Skin of body (tissue), 1 donor: ENCODE measurements at regions not wholly inside any gene's neighbourhood (a gene's known extent, or its start where the extent isn't known, plus 50 kb on each side); places are given as distances from the start of the nearest gene placed in this dataset.
A peak's percentile ranks its signal among the peaks of the same experiment; 100 is the strongest.
"Not testable (repeated sequence)": the region's sequence is repeated elsewhere in the genome, so short reads cannot be mapped to it uniquely, and the experiment has no call there.

ENCODE experiments used
- DNase-seq: peaks from one replicate; lab custom pipeline; 2025; lab: John Stamatoyannopoulos, UW

DNA sequence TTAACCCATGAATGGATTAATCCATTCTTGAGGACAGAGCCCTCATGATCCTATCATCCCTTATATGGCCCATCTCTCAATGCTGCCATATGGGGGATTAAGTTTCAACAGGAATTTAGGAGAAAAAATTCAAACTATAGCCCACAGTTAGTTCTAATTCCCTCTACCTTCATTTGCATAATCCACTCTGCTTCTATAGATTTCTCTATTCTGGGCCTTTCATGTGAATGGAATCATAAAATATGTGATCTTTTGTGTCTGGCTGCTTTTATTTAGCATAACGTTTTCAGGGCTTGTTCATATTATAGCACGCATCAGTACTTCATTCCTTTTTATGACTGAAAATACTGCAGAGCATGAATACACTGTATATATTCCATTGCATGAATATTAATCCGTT lies 55.4 kb downstream of the CTSL start:
- DNase-seq = no peak

DNA sequence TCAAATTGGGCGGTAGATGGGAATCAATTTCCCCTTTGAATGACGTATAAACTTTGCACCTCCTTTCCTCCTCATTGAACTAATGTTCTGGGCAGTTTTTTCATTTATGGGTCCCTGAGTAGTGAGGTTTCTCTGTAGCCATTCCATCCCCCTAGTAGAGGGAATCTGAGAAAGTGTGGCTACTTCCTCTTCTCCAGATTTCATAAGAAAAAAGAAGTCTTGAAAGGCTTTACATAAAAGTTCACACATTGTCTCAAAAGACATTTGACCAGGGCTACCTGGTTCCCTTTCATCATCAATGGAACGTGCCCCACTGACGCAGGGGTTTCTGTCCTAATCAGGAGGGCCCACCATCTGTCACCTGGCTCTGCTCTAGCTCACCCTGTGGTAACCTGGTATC lies 57.3 kb downstream of the CTSL start:
- no peak for DNase-seq

GRCh38 chr9:87785315-87785970 lies 59.5 kb downstream of the CTSL start:
- not testable (repeated sequence) for DNase-seq

GRCh38 chr9:87786423-87786822 lies 60.5 kb downstream of the CTSL start:
- no peak for DNase-seq

DNA sequence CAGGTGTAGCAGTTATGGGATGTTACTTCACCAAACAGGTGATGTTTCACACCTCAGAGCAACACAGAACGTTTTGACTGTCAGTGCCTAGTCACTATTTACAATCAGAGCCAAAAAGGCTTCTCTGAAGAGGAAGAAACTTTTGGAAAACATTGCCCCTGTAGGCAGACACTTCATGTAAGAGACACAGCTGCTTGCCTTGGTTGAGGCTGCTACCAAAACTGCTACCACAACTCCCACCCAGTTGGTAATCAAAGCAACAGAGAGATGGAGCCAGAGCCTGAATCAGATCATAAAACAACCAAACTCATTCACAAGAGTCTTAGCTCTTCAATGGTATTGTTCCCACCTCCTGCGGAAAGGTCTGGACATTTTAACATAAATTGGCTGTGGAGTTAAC lies 61.0 kb downstream of the CTSL start:
- no peak for DNase-seq

DNA sequence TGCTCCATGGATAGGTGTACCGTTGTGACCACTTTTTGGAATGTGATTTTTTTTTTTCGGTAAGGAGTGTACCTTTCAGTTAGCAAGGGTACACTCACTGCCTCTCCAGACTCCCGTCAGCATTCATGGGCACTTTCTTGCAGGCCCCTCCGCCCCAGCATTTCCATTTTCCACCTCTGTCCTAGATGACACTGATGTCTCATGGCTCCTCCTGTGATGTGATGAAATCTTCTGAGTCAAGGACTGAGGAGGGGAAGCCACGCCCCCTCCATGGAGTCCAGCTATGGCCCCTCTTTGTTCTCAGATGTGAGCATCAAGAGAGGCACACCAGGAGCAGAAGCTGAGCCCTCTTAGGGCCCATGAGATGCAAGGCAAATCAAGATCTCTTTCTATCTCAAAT lies 61.8 kb downstream of the CTSL start:
- DNase-seq = no peak

DNA sequence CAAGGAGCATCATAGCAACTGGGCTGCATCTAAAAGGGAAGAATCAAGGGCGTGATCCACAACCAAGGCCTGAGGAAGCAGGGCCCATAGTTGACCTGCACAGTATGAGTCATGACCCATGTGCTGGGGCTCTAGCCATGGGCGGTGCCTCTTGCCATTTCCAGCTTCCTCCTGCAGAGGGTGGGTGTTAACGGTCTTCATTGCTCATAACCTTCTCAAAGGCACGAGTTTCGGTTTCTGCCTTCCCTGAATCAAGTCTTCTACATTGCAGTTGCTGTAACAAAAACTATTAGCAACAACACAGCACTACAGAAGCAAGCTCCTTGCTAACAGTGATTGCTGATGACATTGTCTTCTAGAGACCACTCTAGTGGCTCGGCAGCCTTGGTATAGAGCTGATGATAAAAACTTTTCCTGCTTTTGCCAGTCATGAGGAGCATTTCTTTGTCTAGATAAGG lies 66.9 kb downstream of the CTSL start:
- DNase-seq = no peak

- no peak for DNase-seq
Observed at GRCh38 chr9:87793292-87793691, 67.4 kb downstream of the CTSL start.

DNA sequence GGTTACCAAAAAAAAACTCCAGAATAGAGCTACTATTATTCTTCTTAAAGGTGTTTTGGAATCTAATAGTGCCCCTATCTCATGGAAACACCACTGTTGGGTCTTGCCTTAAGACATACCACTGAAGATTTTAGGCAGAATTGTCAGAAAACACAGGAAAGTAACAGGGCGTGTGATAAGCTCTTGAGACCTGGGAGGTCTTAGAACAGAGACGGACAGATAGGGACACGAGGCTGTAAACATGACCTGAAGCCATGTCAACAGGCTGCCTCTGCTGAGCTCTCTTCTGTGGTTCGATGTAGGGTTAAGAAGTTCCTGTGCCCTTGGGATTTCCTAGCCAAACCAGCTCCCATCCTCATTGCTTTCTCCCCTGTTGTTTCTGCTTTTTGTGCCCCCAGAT lies 69.3 kb downstream of the CTSL start:
- no peak for DNase-seq

DNA sequence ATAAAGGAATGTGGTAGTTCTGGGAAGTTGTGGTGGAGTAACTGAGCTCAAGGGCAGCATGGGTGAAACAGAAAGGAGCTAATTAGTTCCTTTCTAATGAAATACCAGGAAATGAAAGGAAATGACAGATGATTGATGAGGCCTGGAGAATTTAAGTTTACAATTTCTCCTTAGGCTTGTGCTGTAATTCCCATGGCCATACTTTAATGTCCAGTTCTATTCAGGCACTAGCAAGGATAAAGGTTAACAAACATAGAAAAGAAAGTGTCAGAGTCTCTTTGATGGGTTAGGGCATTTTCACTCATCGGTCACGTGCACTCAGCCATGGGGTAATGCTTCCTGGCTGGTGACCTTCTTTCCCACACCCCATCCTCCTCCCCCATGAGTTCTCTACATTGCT lies 70.3 kb downstream of the CTSL start:
- no peak for DNase-seq

- DNase-seq = no peak
Observed at GRCh38 chr9:87798261-87798833, 72.4 kb downstream of the CTSL start.

DNA sequence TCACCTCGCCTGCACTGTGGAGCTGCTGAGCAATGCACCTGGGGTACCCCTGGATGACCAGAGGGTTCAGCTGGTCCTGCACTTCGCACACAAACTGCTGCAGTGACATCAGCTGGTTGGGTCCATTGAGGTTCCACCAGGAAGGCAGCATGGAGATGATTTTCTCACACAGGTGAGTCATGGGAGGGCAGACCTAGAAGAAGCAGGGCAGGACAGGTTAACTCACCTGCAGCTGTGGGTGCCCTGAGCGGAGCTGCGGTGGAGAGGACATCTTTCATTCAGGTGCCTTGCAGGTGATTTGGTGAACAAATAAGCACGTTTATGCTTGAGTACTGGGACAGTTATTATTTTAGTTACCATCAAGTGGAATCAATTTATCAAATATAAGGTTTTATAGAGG lies 73.6 kb downstream of the CTSL start:
- no peak for DNase-seq

DNA sequence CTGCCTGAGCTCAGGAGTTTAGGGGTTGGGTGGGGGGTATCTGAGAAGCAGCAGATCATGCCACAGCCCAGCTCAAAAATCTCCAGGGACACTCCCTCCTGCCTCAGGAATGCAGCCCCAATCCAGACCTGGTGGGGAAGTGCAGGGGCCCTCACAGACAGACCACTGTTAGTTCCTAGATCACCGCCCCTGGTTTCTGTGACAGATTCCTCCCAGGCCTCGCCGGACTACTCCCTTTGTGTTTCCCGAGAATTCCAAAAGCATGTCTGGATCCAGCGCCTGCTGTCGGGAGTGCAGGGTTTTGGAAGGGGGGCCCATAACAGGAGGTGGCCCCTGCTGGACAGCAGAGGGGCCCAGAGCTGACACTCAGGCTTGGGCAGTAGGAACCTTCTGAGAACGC lies 74.5 kb downstream of the CTSL start:
- no peak for DNase-seq

DNA sequence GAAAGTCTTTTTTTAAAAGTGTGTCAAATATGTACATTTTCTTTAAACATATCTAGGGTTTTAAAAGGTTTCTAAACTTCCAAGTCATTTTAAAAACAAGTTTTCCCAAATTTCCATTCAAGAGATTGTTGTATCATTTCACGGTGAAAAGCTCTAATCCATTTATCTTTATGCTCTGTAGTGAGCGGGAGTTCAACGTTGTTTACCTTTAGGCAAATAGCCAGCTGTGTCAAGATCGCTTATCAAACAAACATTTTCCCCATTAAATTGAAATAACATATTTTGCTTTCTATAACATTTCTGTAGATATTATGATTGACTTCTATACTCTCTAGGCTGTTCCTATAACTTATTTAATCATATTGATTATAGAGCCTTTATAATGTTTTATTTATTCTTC lies 75.1 kb downstream of the CTSL start:
- DNase-seq = no peak

- no peak for DNase-seq
Observed at GRCh38 chr9:87803166-87803565, 77.2 kb downstream of the CTSL start.

GRCh38 chr9:87803623-87804345 lies 77.9 kb downstream of the CTSL start:
- DNase-seq = no peak

DNA sequence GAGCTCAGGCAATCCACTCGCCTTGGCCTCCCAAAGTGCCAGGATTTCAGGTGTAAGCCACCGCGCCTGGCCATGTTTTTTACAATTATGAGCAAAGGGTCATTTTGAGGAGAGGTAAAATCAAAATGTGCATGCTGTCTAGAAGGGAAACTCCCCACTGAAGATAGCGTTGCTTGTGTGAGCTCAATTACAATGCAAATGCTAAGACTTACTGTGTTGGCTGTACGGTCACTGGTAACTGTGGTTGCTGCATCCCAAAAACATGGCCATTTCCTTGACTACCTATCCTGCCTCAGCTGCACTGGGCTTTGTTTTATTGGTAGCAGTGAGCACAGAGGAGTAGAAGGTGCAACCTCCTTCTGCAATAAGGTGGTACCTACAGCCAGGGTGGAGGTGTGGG lies 77.4 kb upstream of the SPATA31E1 start:
- no peak for DNase-seq

GRCh38 chr9:87810008-87810407 lies 72.7 kb upstream of the SPATA31E1 start:
- no peak for DNase-seq

- DNase-seq = no peak
Observed at GRCh38 chr9:87810679-87811178, 71.9 kb upstream of the SPATA31E1 start.

GRCh38 chr9:87812375-87813118 lies 70.1 kb upstream of the SPATA31E1 start:
- DNase-seq = no peak

GRCh38 chr9:87813119-87813463 lies 69.6 kb upstream of the SPATA31E1 start:
- DNase-seq = no peak

- DNase-seq = peak; percentile 48
Observed at GRCh38 chr9:87816036-87816435, 66.6 kb upstream of the SPATA31E1 start.
